ENCODE measurements at regions not wholly inside any gene's neighbourhood (a gene's known extent, or its start where the extent isn't known, plus 50 kb on each side); places are given as distances from the start of the nearest gene placed in this dataset.

GRCh38 chr13:76086729-76087128 lies 450.6 kb downstream of the LMO7 start:
- Histone ChIP-seq H3K4me3 (no peak overlapping the region), H3K27ac (no peak overlapping the region), H3K9me3 (no peaks in the 10 kb centered on the region), H3K27me3 (no peaks in the 10 kb centered on the region), H3K4me1 (no peaks in the 10 kb centered on the region), H3K36me3 (no peaks in the 10 kb centered on the region)
- no peak for ATAC-seq
- DNase-seq: no peak
- WGBS, 2 donors: 96 to 100% methylated on average over 1 of the region's 1 CpG
- TF ChIP-seq CTCF (IDR thresholded peaks at IDR 0.05): no peak
- intact Hi-C loops (cut with DNase I): no loop called here
- no peak for FAIRE-seq

- no peak for DNase-seq
- Histone ChIP-seq H3K36me3 (no peaks in the 10 kb centered on the region), H3K4me1 (no peaks in the 10 kb centered on the region), H3K4me3 (no peak overlapping the region), H3K9me3 (no peaks in the 10 kb centered on the region), H3K27me3 (no peaks in the 10 kb centered on the region), H3K27ac (no peak overlapping the region)
- WGBS, 2 donors: 82 to 90% methylated on average over 3 of the region's 3 CpGs
- no peak for FAIRE-seq
- no peak for ATAC-seq
- no peak for TF ChIP-seq CTCF (IDR thresholded peaks at IDR 0.05)
- intact Hi-C loops (cut with DNase I): no loop called here
These were observed 431.7 kb downstream of the LMO7 start for GRCh38 chr13:76067850-76068249.

- Histone ChIP-seq H3K4me1 (peaks cover 0 to 12% (median 10%) of the 10 kb centered on the region in 3 donors), H3K36me3 (no peaks in the 10 kb centered on the region), H3K27me3 (peaks cover 0 to 2% (median 0%) of the 10 kb centered on the region in 4 donors), H3K9me3 (no peaks in the 10 kb centered on the region), H3K4me3 (no peak overlapping the region), H3K27ac (no peak overlapping the region)
- intact Hi-C loops (cut with DNase I): no loop called here
- 82 to 92% methylated on average over 1 of the region's 1 CpG for WGBS, 2 donors
- ATAC-seq: no peak
- no peak for FAIRE-seq
- no peak for TF ChIP-seq CTCF (IDR thresholded peaks at IDR 0.05)
- no peak for DNase-seq
These were observed 417.1 kb downstream of the LMO7 start for GRCh38 chr13:76053181-76053580.

- Histone ChIP-seq H3K4me1 (peaks cover 0 to 12% (median 10%) of the 10 kb centered on the region in 3 donors), H3K27me3 (peaks cover 0 to 2% (median 0%) of the 10 kb centered on the region in 4 donors), H3K36me3 (no peaks in the 10 kb centered on the region), H3K4me3 (no peak overlapping the region), H3K27ac (no peak overlapping the region), H3K9me3 (no peaks in the 10 kb centered on the region)
- ATAC-seq (peak; percentile 55 to 70 (median 62)), DNase-seq (no peak), FAIRE-seq (no peak)
- TF ChIP-seq CTCF (IDR thresholded peaks at IDR 0.05): no peak
- intact Hi-C loops (cut with DNase I): no loop called here
- WGBS, 2 donors: 2 to 6% methylated on average over 1 of the region's 1 CpG
These were observed 413.2 kb downstream of the LMO7 start for GRCh38 chr13:76049376-76049746.

GRCh38 chr13:76048675-76049375 lies 412.7 kb downstream of the LMO7 start:
- ATAC-seq (peak; percentile 97 to 99 (median 98)), DNase-seq (peak in 3 of 6 donors; percentile 13 to 49 (median 33)), FAIRE-seq (no peak)
- Histone ChIP-seq H3K9me3 (no peaks in the 10 kb centered on the region), H3K36me3 (no peaks in the 10 kb centered on the region), H3K4me3 (no peak overlapping the region), H3K27me3 (peaks cover 0 to 2% (median 0%) of the 10 kb centered on the region in 4 donors), H3K27ac (no peak overlapping the region), H3K4me1 (peaks cover 0 to 12% (median 10%) of the 10 kb centered on the region in 3 donors)
- WGBS, 2 donors: 31 to 33% methylated on average over 3 of the region's 3 CpGs
- intact Hi-C loops (cut with DNase I): no loop called here
- TF ChIP-seq CTCF (IDR thresholded peaks at IDR 0.05): no peak
